NCI-H526 treated with DMSO at 0.1 percent for 48 hours (cell line): ENCODE measurements at regions not wholly inside any gene's neighbourhood (a gene's known extent, or its start where the extent isn't known, plus 50 kb on each side); places are given as distances from the start of the nearest gene placed in this dataset.

Experiments
- DNase-seq: peaks from one replicate; lab custom pipeline; 2025; lab: John Stamatoyannopoulos, UW

- no peak for DNase-seq
These were observed 71.3 kb downstream of the CPN2 start for GRCh38 chr3:194279701-194280360.

GRCh38 chr3:194280777-194281176 lies 70.4 kb downstream of the CPN2 start:
- no peak for DNase-seq

GRCh38 chr3:194281306-194281705 lies 69.8 kb downstream of the CPN2 start:
- DNase-seq: no peak

GRCh38 chr3:194281766-194282165 lies 69.4 kb downstream of the CPN2 start:
- DNase-seq: no peak

- DNase-seq: peak; percentile 61
These were observed 68.5 kb downstream of the CPN2 start for GRCh38 chr3:194282436-194283122.

- DNase-seq: no peak
These were observed 67.7 kb downstream of the CPN2 start for GRCh38 chr3:194283221-194284006.

GRCh38 chr3:194284351-194284750 lies 66.8 kb downstream of the CPN2 start:
- no peak for DNase-seq

GRCh38 chr3:194285024-194285849 lies 65.9 kb downstream of the CPN2 start:
- DNase-seq: no peak

GRCh38 chr3:194285850-194286197 lies 65.3 kb downstream of the CPN2 start:
- no peak for DNase-seq

- no peak for DNase-seq
These were observed 64.6 kb downstream of the CPN2 start for GRCh38 chr3:194286375-194287146.

- no peak for DNase-seq
These were observed 63.8 kb downstream of the CPN2 start for GRCh38 chr3:194287374-194287773.

- peak; percentile 41 for DNase-seq
These were observed 63.0 kb downstream of the CPN2 start for GRCh38 chr3:194287977-194288706.
